ENCODE measurements at regions not wholly inside any gene's neighbourhood (a gene's known extent, or its start where the extent isn't known, plus 50 kb on each side); places are given as distances from the start of the nearest gene placed in this dataset.

GRCh38 chr9:20023210-20023905, 234.5 kb upstream of the SLC24A2 start:
- H3K27me3 ChIP-seq (ENCODE audit: control insufficient read depth in 1 of 2, insufficient read depth in 2 of 2, low read length in 2 of 2) = no peaks in the 10 kb centered on the region
- no peak overlapping the region for H3K4me3 ChIP-seq (ENCODE audit: low read length)
- intact Hi-C loops (cut with DNase I, micrococcal nuclease) = no loop called here
- CTCF ChIA-PET = no interaction called here
- Mint-ChIP-seq H3K27me3 (no peaks in the 10 kb centered on the region), H3K4me3 (no peak overlapping the region), H3K9me3 (no peaks in the 10 kb centered on the region), H3K4me1 (ENCODE audit: low read depth) (no peaks in the 10 kb centered on the region), H3K36me3 (ENCODE audit: low read depth) (no peaks in the 10 kb centered on the region), H3K27ac (no peak overlapping the region)
- no peak for ATAC-seq (ENCODE audit: poor library complexity)
- no peaks in the 10 kb centered on the region for H3K4me1 ChIP-seq (ENCODE audit: insufficient read depth, low read length)
- no peak for DNase-seq
- POLR2A ChIA-PET = interaction anchor here (2.4 kb wide), 1 partner anchor 8 kb away, joined by 9 read pairs; no protein-coding TSS in a partner anchor
- H3K36me3 ChIP-seq (ENCODE audit: insufficient read depth, low read length) = no peaks in the 10 kb centered on the region
- no peak overlapping the region for H3K27ac ChIP-seq (ENCODE audit: low read depth in 1 of 2, low read length in 2 of 2)
- no peak for TF ChIP-seq CTCF (IDR thresholded peaks at IDR 0.05)
- H3K9me3 ChIP-seq (ENCODE audit: control insufficient read depth in 1 of 2, insufficient read depth in 1 of 2, low read length in 2 of 2) = no peaks in the 10 kb centered on the region

DNA sequence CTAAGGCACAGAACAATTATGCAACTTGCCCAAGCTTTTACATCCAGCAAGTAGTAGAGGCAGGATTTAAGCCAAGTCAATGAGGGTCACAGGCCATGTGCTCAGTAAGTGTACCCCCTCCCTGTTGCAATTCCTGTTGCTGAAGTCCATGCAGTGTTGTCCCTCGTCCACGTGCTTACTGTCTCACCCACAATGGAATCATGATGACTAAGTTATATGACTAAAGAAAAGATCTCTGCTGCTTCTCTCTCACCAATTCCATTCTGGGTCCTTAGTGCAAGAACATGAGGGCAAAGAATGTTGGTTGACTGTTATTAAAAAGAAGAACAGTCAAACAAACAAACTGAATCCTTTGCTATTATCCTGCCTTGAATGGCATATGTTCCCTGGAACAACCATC, 233.6 kb upstream of the SLC24A2 start:
- no peaks in the 10 kb centered on the region for H3K9me3 ChIP-seq (ENCODE audit: control insufficient read depth in 1 of 2, insufficient read depth in 1 of 2, low read length in 2 of 2)
- H3K36me3 ChIP-seq (ENCODE audit: insufficient read depth, low read length) = no peaks in the 10 kb centered on the region
- H3K36me3 Mint-ChIP-seq (ENCODE audit: low read depth) = no peaks in the 10 kb centered on the region
- H3K4me1 ChIP-seq (ENCODE audit: insufficient read depth, low read length) = no peaks in the 10 kb centered on the region
- H3K4me3 ChIP-seq (ENCODE audit: low read length) = no peak overlapping the region
- H3K27ac ChIP-seq (ENCODE audit: low read depth in 1 of 2, low read length in 2 of 2) = no peak overlapping the region
- H3K27me3 Mint-ChIP-seq = no peaks in the 10 kb centered on the region
- ChIA-PET POLR2A (no interaction called here), CTCF (no interaction called here)
- H3K4me3 Mint-ChIP-seq = no peak overlapping the region
- H3K9me3 Mint-ChIP-seq = no peaks in the 10 kb centered on the region
- no peak for DNase-seq
- H3K27ac Mint-ChIP-seq = no peak overlapping the region
- H3K27me3 ChIP-seq (ENCODE audit: control insufficient read depth in 1 of 2, insufficient read depth in 2 of 2, low read length in 2 of 2) = no peaks in the 10 kb centered on the region
- H3K4me1 Mint-ChIP-seq (ENCODE audit: low read depth) = no peaks in the 10 kb centered on the region
- intact Hi-C loops (cut with DNase I, micrococcal nuclease) = no loop called here
- TF ChIP-seq CTCF (IDR thresholded peaks at IDR 0.05) = no peak
- ATAC-seq (ENCODE audit: poor library complexity) = no peak

DNA sequence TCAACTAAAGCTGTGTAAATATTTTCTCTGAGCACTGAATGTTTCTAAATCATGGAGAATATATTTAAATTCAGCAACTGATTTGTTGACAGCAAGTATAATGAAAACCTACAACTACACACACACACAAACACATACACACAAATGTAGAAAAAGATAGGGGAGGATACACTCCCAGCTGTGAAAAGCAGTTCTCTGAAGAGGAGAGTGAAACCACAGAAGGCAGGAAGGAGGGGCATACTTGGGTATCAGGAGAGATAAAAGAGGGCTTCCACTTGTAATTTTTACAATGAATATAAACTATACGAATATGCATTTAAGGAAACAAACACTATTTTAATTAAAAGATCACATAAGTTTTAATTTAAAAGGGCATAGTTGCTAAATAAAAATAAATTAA, 227.8 kb upstream of the SLC24A2 start:
- Histone ChIP-seq H3K4me1 (ENCODE audit: insufficient read depth, low read length) (peaks cover 10% of the 10 kb centered on the region), H3K27me3 (ENCODE audit: control insufficient read depth in 1 of 2, insufficient read depth in 2 of 2, low read length in 2 of 2) (no peaks in the 10 kb centered on the region), H3K27ac (ENCODE audit: low read depth in 1 of 2, low read length in 2 of 2) (no peak overlapping the region), H3K9me3 (ENCODE audit: control insufficient read depth in 1 of 2, insufficient read depth in 1 of 2, low read length in 2 of 2) (no peaks in the 10 kb centered on the region), H3K36me3 (ENCODE audit: insufficient read depth, low read length) (no peaks in the 10 kb centered on the region), H3K4me3 (ENCODE audit: low read length) (no peak overlapping the region)
- Mint-ChIP-seq H3K4me3 (no peak overlapping the region), H3K36me3 (ENCODE audit: low read depth) (no peaks in the 10 kb centered on the region), H3K9me3 (peaks cover 7% of the 10 kb centered on the region), H3K27me3 (no peaks in the 10 kb centered on the region), H3K4me1 (ENCODE audit: low read depth) (peaks cover 17% of the 10 kb centered on the region), H3K27ac (no peak overlapping the region)
- no peak for TF ChIP-seq CTCF (IDR thresholded peaks at IDR 0.05)
- CTCF ChIA-PET = no interaction called here
- DNase-seq (no peak), ATAC-seq (ENCODE audit: poor library complexity) (no peak)
- intact Hi-C loops (cut with DNase I, micrococcal nuclease) = loop anchor here in 1 of 2 experiments (2.0 kb wide), 1 partner anchor 20 kb away; no protein-coding TSS in a partner anchor
- POLR2A ChIA-PET = no interaction called here
